HG03439 (cell line): ENCODE measurements at regions not wholly inside any gene's neighbourhood (a gene's known extent, or its start where the extent isn't known, plus 50 kb on each side); places are given as distances from the start of the nearest gene placed in this dataset.
"Not testable (repeated sequence)": the region's sequence is repeated elsewhere in the genome, so short reads cannot be mapped to it uniquely, and the experiment has no call there.

Source experiments
- ATAC-seq: cut with Tn5 transposase; IDR thresholded peaks from one replicate; pipeline ENCODE4 v1.9.1; 2021; ENCODE audit warnings: mild to moderate bottlenecking, moderate library complexity; ENCODE audit not compliant: unreplicated experiment

- no peak for ATAC-seq
Observed at GRCh38 chr1:229124116-229124515, 146.8 kb upstream of the RAB4A start.

DNA sequence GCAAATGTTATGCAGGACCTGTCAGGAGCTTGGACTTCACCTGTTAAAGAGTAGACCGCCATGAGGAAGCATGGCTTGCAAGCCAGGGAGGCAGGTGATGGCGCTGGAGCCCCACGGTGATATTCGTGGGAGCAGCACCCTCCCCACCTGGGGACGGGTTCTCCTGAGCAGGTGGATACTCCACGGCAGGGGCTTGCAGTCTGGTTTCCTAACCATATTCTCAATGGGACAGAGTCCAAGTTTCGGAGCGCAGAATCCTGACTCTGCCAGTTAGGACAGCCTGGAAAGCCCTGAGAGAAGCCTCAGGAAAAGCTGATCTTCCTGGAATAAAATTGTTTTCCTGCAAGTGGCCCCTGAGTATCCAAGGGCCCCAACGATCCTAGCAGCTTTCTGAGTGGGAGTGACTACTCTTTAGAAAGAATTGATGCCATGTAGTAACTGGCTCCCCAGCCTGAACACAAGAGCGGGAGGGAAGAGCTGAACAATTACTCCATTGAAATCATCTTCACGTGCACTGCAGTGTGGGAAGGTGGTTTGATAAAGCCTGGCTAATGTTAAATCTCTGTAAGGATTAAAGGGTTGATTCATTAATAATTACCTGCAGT, 146.3 kb upstream of the RAB4A start:
- no peak for ATAC-seq

DNA sequence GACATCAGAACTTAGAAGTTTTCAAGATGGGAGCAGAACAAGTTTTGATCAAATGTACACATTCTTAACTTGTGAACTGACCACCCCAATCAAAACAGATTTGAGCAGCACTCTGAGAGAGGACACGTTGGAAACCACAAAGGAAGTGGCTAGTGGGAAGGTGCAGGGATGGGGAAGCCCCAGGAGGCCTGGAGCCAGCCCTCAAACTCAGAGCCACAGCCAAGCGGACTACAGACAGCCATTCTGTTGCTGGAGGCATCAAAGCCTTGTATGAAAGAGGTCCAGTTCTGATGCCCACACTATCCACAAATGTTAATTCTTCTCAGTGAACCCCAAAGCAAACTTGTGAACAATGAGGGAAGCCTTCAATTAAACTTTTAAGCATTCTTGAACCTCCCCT, 143.6 kb upstream of the RAB4A start:
- no peak for ATAC-seq

GRCh38 chr1:229128066-229128608, 142.8 kb upstream of the RAB4A start:
- ATAC-seq: no peak

DNA sequence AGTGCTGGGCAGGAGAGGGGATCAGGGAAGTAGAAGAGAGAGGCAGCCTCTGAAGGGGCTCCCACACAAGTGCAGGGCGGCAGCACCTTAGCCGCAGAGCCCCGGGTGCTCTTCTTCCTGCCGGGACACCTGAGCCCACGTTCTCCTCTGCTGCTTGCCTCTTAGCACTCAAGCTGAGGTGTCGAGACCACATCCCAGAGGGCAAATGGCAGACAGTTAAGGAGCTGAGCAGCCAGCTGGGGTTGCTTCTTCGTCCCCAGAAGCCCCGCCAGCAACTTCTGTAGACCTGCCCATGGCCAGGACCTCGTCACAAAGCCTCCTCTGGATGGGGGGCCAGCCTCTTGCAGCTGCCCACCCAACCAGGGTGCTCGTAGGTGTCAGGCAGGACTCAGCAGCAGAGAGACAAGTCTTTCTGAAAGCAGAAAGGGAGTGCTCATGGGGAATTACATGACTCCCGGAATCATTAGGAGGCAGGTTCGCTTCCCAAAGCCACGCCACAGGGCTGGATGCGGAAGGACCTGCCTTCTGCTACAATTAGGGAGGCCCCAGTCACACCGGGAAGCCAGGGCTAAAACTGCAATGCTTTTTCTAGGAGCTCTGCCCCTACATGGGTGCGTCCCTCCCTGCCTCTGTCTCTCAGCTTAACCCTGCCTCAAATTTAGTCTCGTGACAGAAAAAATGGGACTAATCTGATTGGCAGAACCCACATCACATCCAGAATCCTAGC, 141.4 kb upstream of the RAB4A start:
- no peak for ATAC-seq

DNA sequence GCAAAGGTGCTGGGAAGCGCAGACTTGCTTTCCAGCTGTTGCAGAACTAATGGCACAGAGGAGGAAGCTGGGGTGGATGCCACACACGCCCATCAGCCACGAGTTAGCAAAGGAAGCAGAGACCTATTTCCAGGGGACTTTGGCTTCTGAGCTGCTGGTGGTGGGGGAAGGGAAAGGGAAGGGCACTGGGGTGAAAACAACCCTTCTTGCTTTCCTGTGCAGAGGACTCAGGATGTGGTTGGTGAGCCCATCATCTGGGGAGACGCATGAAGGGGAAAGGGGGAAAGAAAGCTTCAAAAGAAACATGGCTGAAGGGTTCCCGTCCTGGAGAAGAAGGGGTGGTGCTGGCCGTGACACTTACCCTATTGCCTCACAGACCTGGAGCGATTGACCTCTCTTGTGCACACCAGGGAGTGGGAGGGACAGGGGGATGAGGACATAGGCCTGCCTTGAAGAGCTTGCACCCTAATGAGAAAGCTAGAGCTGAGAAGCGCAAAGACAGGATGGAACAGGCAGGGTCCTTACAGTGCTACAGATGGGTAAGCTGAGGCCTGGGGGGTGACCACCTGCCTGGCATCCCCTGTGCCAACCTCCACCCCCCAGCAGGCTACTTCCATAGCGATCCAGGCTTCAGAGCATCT, 140.8 kb upstream of the RAB4A start:
- ATAC-seq: no peak

DNA sequence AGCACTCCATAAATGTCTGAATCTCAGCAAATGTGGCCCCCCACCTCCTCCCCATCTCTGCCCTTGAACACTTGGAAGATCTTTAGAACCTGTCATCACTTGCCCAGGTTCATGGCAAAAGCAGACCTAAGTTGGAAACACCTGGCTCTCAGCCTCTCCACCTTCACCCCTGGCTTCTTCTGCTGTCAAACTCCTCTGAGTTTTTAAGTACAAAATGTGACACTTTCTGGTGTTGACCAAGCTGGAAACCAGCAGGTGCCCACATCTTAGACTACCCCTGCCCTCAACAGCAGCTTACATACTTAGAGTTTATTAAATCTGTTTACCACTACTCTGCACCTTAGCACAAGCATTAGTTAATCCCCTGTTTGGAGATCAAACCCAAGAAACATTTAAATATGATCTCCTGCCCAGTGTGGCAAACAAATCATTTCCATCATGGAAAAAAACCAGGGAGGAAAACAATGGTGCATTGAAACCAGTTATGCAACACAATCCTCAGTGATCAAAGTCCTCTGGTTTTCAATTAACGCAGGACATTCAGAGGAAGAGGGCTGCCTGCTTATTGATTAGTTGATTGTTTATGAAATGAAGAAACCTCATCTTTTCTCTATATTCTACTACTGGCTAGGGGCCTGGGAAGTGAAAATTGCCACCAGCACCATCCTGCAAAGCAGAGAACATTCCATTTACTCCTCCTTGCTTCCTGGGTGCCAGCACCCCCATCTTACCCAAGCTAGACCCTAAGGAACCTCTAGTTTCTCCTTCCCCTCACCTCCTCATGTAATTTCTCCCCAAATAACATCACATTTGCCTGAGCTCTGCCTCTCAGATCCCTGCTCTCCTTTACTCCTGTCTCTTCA, 139.4 kb upstream of the RAB4A start:
- ATAC-seq: no peak

- no peak for ATAC-seq
Observed at GRCh38 chr1:229132106-229132443, 138.8 kb upstream of the RAB4A start.

- ATAC-seq: no peak
Observed at GRCh38 chr1:229132706-229133105, 138.2 kb upstream of the RAB4A start.

DNA sequence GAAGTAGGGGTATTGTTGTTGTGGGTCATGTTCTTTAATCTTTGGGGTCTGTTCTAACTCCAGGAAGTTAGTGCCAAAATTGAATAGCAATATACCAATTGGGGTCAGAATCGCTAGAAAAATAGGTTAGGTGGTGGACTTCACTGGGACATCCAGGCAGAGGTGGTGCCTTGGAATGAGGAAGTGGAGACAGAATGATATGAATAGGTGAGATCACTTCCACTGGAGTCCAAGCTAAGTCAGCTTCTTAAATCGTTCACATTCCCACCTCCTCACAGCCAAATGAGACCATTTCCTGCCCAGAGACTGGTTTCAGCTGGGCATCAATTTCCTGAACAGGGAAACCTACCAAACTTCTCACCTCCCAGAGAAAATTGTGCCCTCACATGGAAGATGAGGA, 137.8 kb upstream of the RAB4A start:
- ATAC-seq: no peak

- ATAC-seq: no peak
Observed at GRCh38 chr1:229133811-229134210, 137.1 kb upstream of the RAB4A start.

DNA sequence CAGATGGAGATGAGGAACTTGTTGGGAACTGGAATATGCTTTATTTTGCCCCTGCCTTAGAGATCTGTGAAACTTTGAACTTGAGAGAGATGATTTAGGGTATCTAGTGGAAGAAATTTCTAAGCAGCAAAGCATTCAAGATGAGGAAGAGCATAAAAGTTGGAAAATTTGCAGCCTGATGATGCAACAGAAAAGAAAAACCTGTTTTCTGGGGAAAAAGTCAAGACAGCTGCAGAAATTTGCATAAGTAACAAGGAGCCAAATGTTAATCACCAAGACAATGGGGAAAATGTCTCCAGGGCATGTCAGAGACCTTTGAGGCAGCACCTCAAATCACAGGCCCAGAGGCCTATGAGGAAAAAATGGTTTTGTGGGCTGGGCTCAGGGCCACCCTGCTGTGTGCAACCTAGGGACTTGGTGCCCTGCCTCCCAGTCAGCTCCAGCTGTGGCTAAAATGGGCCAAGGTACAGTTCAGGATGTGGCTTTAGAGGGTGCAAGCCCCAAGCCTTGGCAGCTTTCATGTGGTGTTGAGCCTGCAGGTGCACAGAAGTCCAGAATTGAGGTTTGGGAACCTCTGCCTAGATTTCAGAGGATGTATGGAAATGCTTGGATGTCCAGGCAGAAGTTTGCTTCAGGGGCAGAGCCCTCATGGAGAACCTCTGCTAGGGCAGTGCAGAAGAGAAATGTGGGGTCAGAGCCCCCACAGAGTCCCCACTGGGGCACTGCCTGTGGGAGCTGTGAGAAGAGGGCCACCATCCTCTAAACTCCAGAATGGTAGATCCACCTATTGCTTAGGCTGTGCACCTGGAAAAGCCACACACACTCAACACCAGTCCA, 136.3 kb upstream of the RAB4A start:
- not testable (repeated sequence) for ATAC-seq

- ATAC-seq: no peak
Observed at GRCh38 chr1:229135773-229136172, 135.1 kb upstream of the RAB4A start.

GRCh38 chr1:229136822-229137221, 134.1 kb upstream of the RAB4A start:
- no peak for ATAC-seq

- ATAC-seq: no peak
Observed at GRCh38 chr1:229137271-229137670, 133.6 kb upstream of the RAB4A start.

DNA sequence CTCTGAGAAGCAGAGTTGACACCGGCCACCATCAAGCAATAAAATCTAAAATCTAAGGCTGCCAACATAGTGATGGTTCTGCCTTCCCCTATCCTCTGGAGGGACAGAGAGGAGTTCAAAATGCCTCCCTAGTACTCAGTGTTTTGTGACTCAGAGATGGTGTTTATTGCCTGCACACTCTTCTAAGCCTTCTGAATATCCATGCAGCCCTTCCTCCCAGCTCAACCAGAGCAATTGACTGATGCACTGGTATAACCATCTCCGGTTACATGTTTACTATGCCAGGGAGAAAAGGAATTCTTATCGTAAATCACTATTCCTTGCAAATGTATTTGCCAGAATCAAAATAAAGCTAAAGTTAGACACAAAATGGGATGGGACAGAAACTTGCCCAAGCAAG, 132.9 kb upstream of the RAB4A start:
- no peak for ATAC-seq

- ATAC-seq: no peak
Observed at GRCh38 chr1:229139331-229140118, 131.4 kb upstream of the RAB4A start.

GRCh38 chr1:229140119-229140396, 130.9 kb upstream of the RAB4A start:
- ATAC-seq: no peak

- no peak for ATAC-seq
Observed at GRCh38 chr1:229141271-229141670, 129.6 kb upstream of the RAB4A start.
